Tibial nerve (tissue), 4 donors: ENCODE measurements at regions not wholly inside any gene's neighbourhood (a gene's known extent, or its start where the extent isn't known, plus 50 kb on each side); places are given as distances from the start of the nearest gene placed in this dataset.

Source experiments
- DNase-seq, 2 donors: peaks; one replicate each; pipeline ENCODE4 v3.0.0-alpha.2; 2019; ENCODE audit warnings: low spot score in 2 of 2
- H3K27ac ChIP-seq, 4 donors: fragments of 200-600 bp; sonication (generic) in 3 of 4; one replicate each; pipeline ENCODE4 v1.5.1; 2017 to 2019; ENCODE audit warnings: mild to moderate bottlenecking in 1 of 4
- H3K27me3 ChIP-seq, 2 donors: fragments of 200-600 bp; sonication (generic) in 1 of 2; one replicate each; pipeline versions ENCODE4 v1.5.1 to v1.6.0; 2017 to 2019
- H3K36me3 ChIP-seq, 3 donors: fragments of 200-600 bp; sonication (generic); one replicate each; pipeline ENCODE4 v1.5.1; 2018 to 2019
- H3K4me1 ChIP-seq, 4 donors: fragments of 200-600 bp; sonication (generic) in 3 of 4; one replicate each; pipeline ENCODE4 v1.5.1; 2017 to 2019
- H3K4me3 ChIP-seq, 4 donors: fragments of 200-600 bp; sonication (generic) in 3 of 4; one replicate each; pipeline ENCODE4 v1.5.1; 2017 to 2019; ENCODE audit warnings: mild to moderate bottlenecking in 1 of 4, moderate library complexity in 1 of 4
- H3K9me3 ChIP-seq, 4 donors: fragments of 200-600 bp; sonication (generic) in 3 of 4; one replicate each; pipeline ENCODE4 v1.5.1; 2017 to 2019
- CTCF ChIP-seq, 5 experiments: fragments of 200-600 bp in 3 of 5; fragments of 450-650 bp in 2 of 5; sonication (generic) in 3 of 5; IDR thresholded peaks; one replicate each; pipeline ENCODE4 v1.5.1; 2016 to 2019; ENCODE audit warnings: antibody characterized with exemption in 5 of 5, mild to moderate bottlenecking in 3 of 5, moderate library complexity in 2 of 5
- EP300 ChIP-seq, 2 donors: sonication (generic); formaldehyde crosslinking; IDR thresholded peaks; one replicate each; pipeline ENCODE4 v1.6.1; 2017; ENCODE audit warnings: antibody characterized with exemption in 2 of 2, mild to moderate bottlenecking in 1 of 2
- POLR2A ChIP-seq, 2 donors: fragments of 450-650 bp; IDR thresholded peaks; one replicate each; pipeline ENCODE4 v1.6.1; 2017; ENCODE audit warnings: antibody characterized with exemption in 2 of 2, mild to moderate bottlenecking in 2 of 2, moderate library complexity in 2 of 2
- WGBS, 2 donors: methylation state at CpG; one replicate each; pipeline ENCODE4 v1.1.5; 2018; 5-methylcytosine and 5-hydroxymethylcytosine counted together

- H3K27me3 ChIP-seq, result no peaks in the 10 kb centered on the region
- DNase-seq, result no peak
- TF ChIP-seq CTCF (IDR thresholded peaks at IDR 0.05) (no peak), POLR2A (IDR thresholded peaks at IDR 0.05) (no peak), EP300 (IDR thresholded peaks at IDR 0.05) (no peak)
- peaks cover 0 to 9% (median 0%) of the 10 kb centered on the region in 3 donors for H3K36me3 ChIP-seq
- H3K27ac ChIP-seq, result no peak overlapping the region
- H3K4me3 ChIP-seq, result no peak overlapping the region
- peaks cover 0 to 19% (median 0%) of the 10 kb centered on the region in 4 donors for H3K9me3 ChIP-seq
- no peaks in the 10 kb centered on the region for H3K4me1 ChIP-seq
- 88 to 92% methylated on average over 3 of the region's 3 CpGs for WGBS, 2 donors
These were observed 143.4 kb downstream of the ZIC5 start for GRCh38 chr13:99828123-99828522.

- no peaks in the 10 kb centered on the region for H3K27me3 ChIP-seq
- 92 to 93% methylated on average over 12 of the region's 12 CpGs for WGBS, 2 donors
- H3K36me3 ChIP-seq, result peaks cover 0 to 9% (median 0%) of the 10 kb centered on the region in 3 donors
- TF ChIP-seq POLR2A (IDR thresholded peaks at IDR 0.05), result no peak
- TF ChIP-seq EP300 (IDR thresholded peaks at IDR 0.05), result no peak
- TF ChIP-seq CTCF (IDR thresholded peaks at IDR 0.05), result no peak
- H3K4me1 ChIP-seq, result no peaks in the 10 kb centered on the region
- peaks cover 0 to 27% (median 0%) of the 10 kb centered on the region in 4 donors for H3K9me3 ChIP-seq
- H3K4me3 ChIP-seq, result no peak overlapping the region
- H3K27ac ChIP-seq, result no peak overlapping the region
- DNase-seq, result no peak
These were observed 144.4 kb downstream of the ZIC5 start for GRCh38 chr13:99827011-99827772.

GRCh38 chr13:99823961-99824360 lies 147.6 kb downstream of the ZIC5 start:
- H3K36me3 ChIP-seq, result peaks cover 0 to 9% (median 0%) of the 10 kb centered on the region in 3 donors
- DNase-seq, result no peak
- H3K27me3 ChIP-seq, result no peaks in the 10 kb centered on the region
- H3K4me1 ChIP-seq, result no peaks in the 10 kb centered on the region
- H3K27ac ChIP-seq, result no peak overlapping the region
- WGBS, 2 donors, result 74 to 88% methylated on average over 2 of the region's 2 CpGs
- peaks cover 0 to 32% (median 0%) of the 10 kb centered on the region in 4 donors for H3K9me3 ChIP-seq
- H3K4me3 ChIP-seq, result no peak overlapping the region
- TF ChIP-seq POLR2A (IDR thresholded peaks at IDR 0.05) (no peak), EP300 (IDR thresholded peaks at IDR 0.05) (no peak), CTCF (IDR thresholded peaks at IDR 0.05) (no peak)

GRCh38 chr13:99822820-99823219 lies 148.7 kb downstream of the ZIC5 start:
- Histone ChIP-seq H3K27me3 (no peaks in the 10 kb centered on the region), H3K4me1 (no peaks in the 10 kb centered on the region), H3K9me3 (peaks cover 0 to 32% (median 0%) of the 10 kb centered on the region in 4 donors), H3K27ac (no peak overlapping the region), H3K36me3 (peaks cover 0 to 9% (median 0%) of the 10 kb centered on the region in 3 donors), H3K4me3 (no peak overlapping the region)
- DNase-seq, result no peak
- TF ChIP-seq POLR2A (IDR thresholded peaks at IDR 0.05), result no peak
- TF ChIP-seq CTCF (IDR thresholded peaks at IDR 0.05), result no peak
- no peak for TF ChIP-seq EP300 (IDR thresholded peaks at IDR 0.05)
- WGBS, 2 donors, result 85 to 88% methylated on average over 2 of the region's 2 CpGs

GRCh38 chr13:99821741-99822140 lies 149.8 kb downstream of the ZIC5 start:
- peaks cover 0 to 9% (median 0%) of the 10 kb centered on the region in 3 donors for H3K36me3 ChIP-seq
- no peak for TF ChIP-seq EP300 (IDR thresholded peaks at IDR 0.05)
- TF ChIP-seq CTCF (IDR thresholded peaks at IDR 0.05), result no peak
- no peak for TF ChIP-seq POLR2A (IDR thresholded peaks at IDR 0.05)
- H3K4me1 ChIP-seq, result no peaks in the 10 kb centered on the region
- H3K9me3 ChIP-seq, result peaks cover 0 to 32% (median 0%) of the 10 kb centered on the region in 4 donors
- no peak overlapping the region for H3K4me3 ChIP-seq
- 86 to 91% methylated on average over 3 of the region's 3 CpGs for WGBS, 2 donors
- DNase-seq, result no peak
- H3K27ac ChIP-seq, result no peak overlapping the region
- no peaks in the 10 kb centered on the region for H3K27me3 ChIP-seq
